DOHH2 (cell line): ENCODE measurements at regions not wholly inside any gene's neighbourhood (a gene's known extent, or its start where the extent isn't known, plus 50 kb on each side); places are given as distances from the start of the nearest gene placed in this dataset.

Experiments used
- CTCF ChIP-seq: fragments of 200-600 bp; sonication (generic); IDR thresholded peaks from one replicate; pipeline ENCODE4 v1.5.1; 2014; ENCODE audit warnings: antibody characterized with exemption, mild to moderate bottlenecking, low read depth, low read length; ENCODE audit not compliant: poor library complexity, severe bottlenecking
- EZH2phosphoT487 ChIP-seq: fragments of 200-600 bp; sonication (generic); IDR thresholded peaks from 2 replicates; pipeline ENCODE4 v1.6.1; 2017; ENCODE audit warnings: borderline replicate concordance, mild to moderate bottlenecking, antibody characterized with exemption, low read length, moderate library complexity, mixed read lengths

DNA sequence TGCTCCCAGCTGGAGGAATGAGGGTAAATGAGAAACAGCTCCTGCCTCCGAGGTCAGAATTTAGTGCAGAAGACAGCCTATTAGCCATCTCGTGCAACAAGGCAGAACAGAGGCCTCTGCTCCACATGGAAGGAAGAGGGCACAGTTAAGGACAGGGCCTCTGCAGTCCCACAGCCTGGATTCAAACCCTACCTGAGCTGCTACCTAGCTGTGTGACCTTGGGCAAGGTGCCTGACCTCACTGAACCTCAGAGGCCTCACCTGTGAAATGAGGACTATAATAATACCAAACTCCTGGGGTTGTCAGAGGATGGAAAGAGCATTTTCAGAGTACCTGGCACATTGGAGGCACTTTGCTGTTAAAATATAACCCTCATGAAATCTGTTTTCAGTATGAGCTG lies 285.7 kb upstream of the CTNNB1 start:
- TF ChIP-seq CTCF (no peak), EZH2phosphoT487 (no peak)
